ENCODE measurements at regions not wholly inside any gene's neighbourhood (a gene's known extent, or its start where the extent isn't known, plus 50 kb on each side); places are given as distances from the start of the nearest gene placed in this dataset.

GRCh38 chr12:41932470-41932991, 212.1 kb downstream of the GXYLT1 start:
- DNase-seq (ENCODE audit: low spot score) = no peak

GRCh38 chr12:41930866-41931437, 213.7 kb downstream of the GXYLT1 start:
- DNase-seq (ENCODE audit: low spot score) = no peak

GRCh38 chr12:41924111-41924510, 220.6 kb downstream of the GXYLT1 start:
- DNase-seq (ENCODE audit: low spot score) = no peak

- no peak for DNase-seq (ENCODE audit: low spot score)
Observed at GRCh38 chr12:41923351-41923750, 221.3 kb downstream of the GXYLT1 start.

- no peak for DNase-seq (ENCODE audit: low spot score)
Observed at GRCh38 chr12:41920355-41920754, 224.3 kb downstream of the GXYLT1 start.

- DNase-seq (ENCODE audit: low spot score) = no peak
Observed at GRCh38 chr12:41919526-41920261, 225.0 kb downstream of the GXYLT1 start.

- no peak for DNase-seq (ENCODE audit: low spot score)
Observed at GRCh38 chr12:41919048-41919447, 225.6 kb downstream of the GXYLT1 start.

- no peak for DNase-seq (ENCODE audit: low spot score)
Observed at GRCh38 chr12:41917938-41918341, 226.7 kb downstream of the GXYLT1 start.

- DNase-seq (ENCODE audit: low spot score) = no peak
Observed at GRCh38 chr12:41917181-41917580, 227.5 kb downstream of the GXYLT1 start.

- no peak for DNase-seq (ENCODE audit: low spot score)
Observed at GRCh38 chr12:41910578-41911320, 233.9 kb downstream of the GXYLT1 start.

- DNase-seq (ENCODE audit: low spot score) = no peak
Observed at GRCh38 chr12:41908206-41908605, 236.5 kb downstream of the GXYLT1 start.

GRCh38 chr12:41907550-41907949, 237.1 kb downstream of the GXYLT1 start:
- no peak for DNase-seq (ENCODE audit: low spot score)

GRCh38 chr12:41907021-41907420, 237.7 kb downstream of the GXYLT1 start:
- no peak for DNase-seq (ENCODE audit: low spot score)

GRCh38 chr12:41905759-41906297, 238.8 kb downstream of the GXYLT1 start:
- DNase-seq (ENCODE audit: low spot score) = no peak

- DNase-seq (ENCODE audit: low spot score) = no peak
Observed at GRCh38 chr12:41905073-41905758, 239.5 kb downstream of the GXYLT1 start.

GRCh38 chr12:41904041-41904440, 240.6 kb downstream of the GXYLT1 start:
- DNase-seq (ENCODE audit: low spot score) = no peak

GRCh38 chr12:41903014-41903708, 241.5 kb downstream of the GXYLT1 start:
- DNase-seq (ENCODE audit: low spot score) = no peak

- no peak for DNase-seq (ENCODE audit: low spot score)
Observed at GRCh38 chr12:41899577-41899976, 245.1 kb downstream of the GXYLT1 start.

GRCh38 chr12:41897593-41897992, 247.1 kb downstream of the GXYLT1 start:
- DNase-seq (ENCODE audit: low spot score) = peak; percentile 46

- DNase-seq (ENCODE audit: low spot score) = no peak
Observed at GRCh38 chr12:41893491-41893890, 251.2 kb downstream of the GXYLT1 start.

- no peak for DNase-seq (ENCODE audit: low spot score)
Observed at GRCh38 chr12:41892302-41892701, 252.4 kb downstream of the GXYLT1 start.
